Gastrocnemius medialis (tissue), 4 donors: ENCODE measurements at regions not wholly inside any gene's neighbourhood (a gene's known extent, or its start where the extent isn't known, plus 50 kb on each side); places are given as distances from the start of the nearest gene placed in this dataset.

Experiments used
- ATAC-seq, 2 donors: fragments of 150-250 bp; one replicate each; pipeline ENCODE4 v1.9.1; 2016
- DNase-seq, 2 donors: peaks; one replicate each; pipeline ENCODE4 v3.0.0-alpha.2; 2019
- H3K27ac ChIP-seq, 4 donors: fragments of 200-600 bp; sonication (generic); 1 replicate in 1 of 4; 2 replicates in 3 of 4; pipeline ENCODE4 v1.5.1; 2016 to 2018; ENCODE audit warnings: mild to moderate bottlenecking in 2 of 4, moderate library complexity in 1 of 4
- H3K27me3 ChIP-seq, 3 donors: fragments of 200-600 bp; sonication (generic) in 2 of 3; 1 replicate in 1 of 3; 2 replicates in 2 of 3; pipeline versions ENCODE4 v1.5.1 to v1.6.0; 2016 to 2019; ENCODE audit warnings: mild to moderate bottlenecking in 1 of 3, moderate library complexity in 1 of 3
- H3K36me3 ChIP-seq, 2 donors: fragments of 200-600 bp; sonication (generic) in 1 of 2; one replicate each; pipeline ENCODE4 v1.5.1; 2017 to 2018
- H3K4me1 ChIP-seq, 2 donors: fragments of 200-600 bp; sonication (generic) in 1 of 2; one replicate each; pipeline ENCODE4 v1.5.1; 2016 to 2017; ENCODE audit warnings: mild to moderate bottlenecking in 2 of 2
- H3K4me3 ChIP-seq, 4 donors: fragments of 200-600 bp; sonication (generic) in 3 of 4; 1 replicate in 1 of 4; 2 replicates in 3 of 4; pipeline ENCODE4 v1.5.1; 2016 to 2019; ENCODE audit warnings: mild to moderate bottlenecking in 2 of 4
- H3K9me3 ChIP-seq, 3 donors: fragments of 200-600 bp; sonication (generic) in 2 of 3; 1 replicate in 1 of 3; 2 replicates in 2 of 3; pipeline ENCODE4 v1.5.1; 2016 to 2019
- POLR2A ChIP-seq, 2 donors: fragments of 450-650 bp; IDR thresholded peaks; one replicate each; pipeline ENCODE4 v1.6.1; 2017; ENCODE audit warnings: antibody characterized with exemption in 2 of 2, mild to moderate bottlenecking in 2 of 2, moderate library complexity in 2 of 2
- in situ Hi-C, 4 donors: fragments of 200-750 bp; cut with MboI; loops; one replicate each; pipeline versions ENCODE4 v1.15.0 to v1.8.0; 2017; ENCODE audit warnings: low sequenced_read_pairs in 4 of 4
- intact Hi-C: fragments of 100-400 bp; cut with DNase I; formaldehyde crosslinking; loops from one replicate; pipeline ENCODE4 v1.15.1; 2023; ENCODE audit warnings: low total_unique reads
- TF ChIP-seq, protein P1 (sequence below), 5 experiments: fragments of 450-650 bp in 3 of 5; fragments of 200-600 bp in 2 of 5; sonication (generic) in 2 of 5; IDR thresholded peaks in 4 of 5; conservative IDR thresholded peaks in 1 of 5; 1 replicate in 4 of 5; 2 replicates in 1 of 5; pipeline ENCODE4 v1.5.1; 2016 to 2019; ENCODE audit warnings: antibody characterized with exemption in 5 of 5, mild to moderate bottlenecking in 3 of 5, moderate library complexity in 3 of 5

DNA sequence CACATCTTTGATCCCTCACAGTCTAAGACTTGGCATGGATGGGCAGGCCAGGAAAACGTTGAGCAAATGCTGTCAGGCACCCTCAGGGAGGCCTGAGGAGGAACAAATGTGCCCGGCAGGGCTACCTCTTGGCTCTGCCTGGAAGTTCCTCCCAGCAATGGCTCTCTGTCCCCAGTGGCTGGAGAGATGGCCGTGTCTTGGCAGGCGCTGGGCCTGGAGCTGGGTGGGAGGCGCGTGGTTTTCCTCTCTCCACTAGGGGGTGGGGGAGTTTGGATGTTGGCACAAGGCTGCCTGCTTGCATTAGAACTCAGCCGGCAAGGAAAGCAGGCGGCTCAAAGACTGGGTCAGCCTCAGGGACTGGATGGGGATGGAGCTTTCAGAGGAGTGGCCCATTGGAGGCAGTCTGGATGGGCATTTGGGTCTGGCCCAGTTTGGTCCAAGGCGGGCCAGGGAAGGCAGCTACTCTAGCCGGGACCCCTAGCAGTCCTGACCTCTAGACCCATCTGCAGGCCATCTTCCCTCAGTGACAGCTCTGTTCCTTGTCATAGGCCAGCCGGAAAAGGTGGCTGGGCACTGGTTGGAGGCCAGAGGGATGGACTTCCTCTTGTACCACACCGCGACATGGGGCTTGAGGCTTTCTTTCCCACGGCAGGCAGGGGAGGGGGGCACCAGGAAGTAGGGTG lies 68.2 kb upstream of the STC2 start:
- Histone ChIP-seq H3K36me3 (no peaks in the 10 kb centered on the region), H3K27me3 (no peaks in the 10 kb centered on the region), H3K27ac (no peak overlapping the region), H3K9me3 (peaks cover 0 to 4% (median 0%) of the 10 kb centered on the region in 3 donors), H3K4me1 (no peaks in the 10 kb centered on the region), H3K4me3 (no peak overlapping the region)
- TF ChIP-seq POLR2A (IDR thresholded peaks at IDR 0.05): no peak
- DNase-seq (no peak), ATAC-seq (no peak)
- in situ Hi-C loops (no loop called here), intact Hi-C loops (no loop called here)

DNA sequence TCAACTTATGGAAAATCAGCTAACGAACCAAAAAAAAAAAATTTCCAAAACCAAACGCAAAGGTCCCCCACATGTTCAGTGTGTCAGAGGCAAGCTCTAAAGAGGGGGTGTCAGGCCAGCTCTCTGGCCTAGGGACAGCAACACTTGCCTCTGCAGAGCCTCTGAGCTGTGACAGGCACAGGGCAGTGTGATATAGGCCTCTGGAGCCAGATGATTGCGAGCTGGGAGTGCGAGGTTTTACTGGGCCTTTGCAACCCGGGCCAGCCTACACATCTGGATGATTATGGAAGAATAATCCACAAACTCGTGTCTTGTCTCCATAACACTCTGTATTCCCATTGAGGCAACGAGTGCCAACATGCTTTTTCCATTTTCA lies 67.7 kb upstream of the STC2 start:
- intact Hi-C loops: no loop called here
- DNase-seq: no peak

DNA sequence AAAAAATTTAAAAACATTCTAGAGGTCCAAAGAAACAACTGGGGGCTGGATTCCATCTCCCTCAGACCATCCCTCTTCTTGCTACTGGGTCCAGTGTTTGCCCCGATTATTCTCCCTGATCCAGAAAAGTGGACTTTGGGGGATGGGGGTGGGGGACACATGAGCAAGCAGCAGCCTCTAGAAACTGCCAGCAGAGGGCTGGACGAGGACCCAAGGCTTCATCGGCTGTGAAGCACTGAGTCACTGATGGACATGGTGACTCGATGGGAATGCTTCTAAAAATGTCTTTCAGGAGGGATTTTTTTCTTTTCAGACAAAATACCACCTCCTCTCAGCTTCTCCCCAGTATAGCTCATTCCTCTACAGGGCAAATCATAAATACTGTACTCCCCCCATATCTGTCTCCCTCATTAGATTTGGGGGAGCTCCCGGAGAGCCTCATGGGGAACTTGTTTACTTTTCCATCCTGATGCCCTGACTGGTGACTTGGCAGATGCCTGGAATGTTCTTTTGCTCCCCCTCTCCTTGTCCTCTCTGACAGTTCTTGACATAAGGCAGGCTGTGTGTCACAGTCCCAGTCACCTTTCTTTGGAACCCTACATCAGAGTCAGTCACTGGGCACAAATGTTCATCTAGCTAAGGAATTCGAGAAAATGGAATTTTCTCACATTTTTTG lies 67.2 kb upstream of the STC2 start:
- intact Hi-C loops (no loop called here), in situ Hi-C loops (no loop called here)
- ATAC-seq (no peak), DNase-seq (no peak)
- TF ChIP-seq, protein P1, sequence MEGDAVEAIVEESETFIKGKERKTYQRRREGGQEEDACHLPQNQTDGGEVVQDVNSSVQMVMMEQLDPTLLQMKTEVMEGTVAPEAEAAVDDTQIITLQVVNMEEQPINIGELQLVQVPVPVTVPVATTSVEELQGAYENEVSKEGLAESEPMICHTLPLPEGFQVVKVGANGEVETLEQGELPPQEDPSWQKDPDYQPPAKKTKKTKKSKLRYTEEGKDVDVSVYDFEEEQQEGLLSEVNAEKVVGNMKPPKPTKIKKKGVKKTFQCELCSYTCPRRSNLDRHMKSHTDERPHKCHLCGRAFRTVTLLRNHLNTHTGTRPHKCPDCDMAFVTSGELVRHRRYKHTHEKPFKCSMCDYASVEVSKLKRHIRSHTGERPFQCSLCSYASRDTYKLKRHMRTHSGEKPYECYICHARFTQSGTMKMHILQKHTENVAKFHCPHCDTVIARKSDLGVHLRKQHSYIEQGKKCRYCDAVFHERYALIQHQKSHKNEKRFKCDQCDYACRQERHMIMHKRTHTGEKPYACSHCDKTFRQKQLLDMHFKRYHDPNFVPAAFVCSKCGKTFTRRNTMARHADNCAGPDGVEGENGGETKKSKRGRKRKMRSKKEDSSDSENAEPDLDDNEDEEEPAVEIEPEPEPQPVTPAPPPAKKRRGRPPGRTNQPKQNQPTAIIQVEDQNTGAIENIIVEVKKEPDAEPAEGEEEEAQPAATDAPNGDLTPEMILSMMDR (IDR thresholded peaks at IDR 0.05 in 4 of 5, conservative IDR thresholded peaks at IDR 0.05 in 1 of 5): no peak
- TF ChIP-seq POLR2A (IDR thresholded peaks at IDR 0.05): no peak
- Histone ChIP-seq H3K27me3 (no peaks in the 10 kb centered on the region), H3K27ac (no peak overlapping the region), H3K4me3 (no peak overlapping the region), H3K4me1 (no peaks in the 10 kb centered on the region), H3K9me3 (peaks cover 0 to 4% (median 0%) of the 10 kb centered on the region in 3 donors), H3K36me3 (no peaks in the 10 kb centered on the region)

More for the DNA sequence above, 67.7 kb upstream of the STC2 start:
- no peak overlapping the region for H3K4me3 ChIP-seq
- no peak for TF ChIP-seq POLR2A (IDR thresholded peaks at IDR 0.05)
- H3K9me3 ChIP-seq: peaks cover 0 to 4% (median 0%) of the 10 kb centered on the region in 3 donors
- H3K27me3 ChIP-seq: no peaks in the 10 kb centered on the region
- H3K27ac ChIP-seq: no peak overlapping the region
- no peak for ATAC-seq
- no peaks in the 10 kb centered on the region for H3K4me1 ChIP-seq
- in situ Hi-C loops: no loop called here
- H3K36me3 ChIP-seq: no peaks in the 10 kb centered on the region

DNA sequence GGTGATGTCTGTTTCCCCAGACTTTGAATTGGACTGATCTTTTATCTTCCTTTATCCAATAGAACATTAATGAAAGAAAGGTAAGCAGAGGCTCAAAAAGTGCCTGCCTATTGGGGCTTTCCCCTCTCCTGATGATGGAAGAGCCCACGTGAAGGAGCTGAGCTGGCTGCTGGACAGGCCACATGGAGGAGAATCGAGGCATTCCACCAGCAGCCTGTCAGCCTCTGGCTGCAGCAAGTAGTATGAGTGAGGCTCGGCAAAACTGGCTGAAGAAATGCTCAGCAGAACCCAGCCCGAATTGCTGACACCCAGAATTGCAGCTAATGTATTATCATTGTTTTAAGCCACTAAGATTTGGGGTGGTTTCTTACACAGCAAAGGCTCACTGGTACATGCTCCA lies 66.5 kb upstream of the STC2 start:
- in situ Hi-C loops: no loop called here
- Histone ChIP-seq H3K4me1 (no peaks in the 10 kb centered on the region), H3K9me3 (peaks cover 0 to 4% (median 0%) of the 10 kb centered on the region in 3 donors), H3K4me3 (no peak overlapping the region), H3K27me3 (no peaks in the 10 kb centered on the region), H3K27ac (no peak overlapping the region), H3K36me3 (no peaks in the 10 kb centered on the region)
- ATAC-seq (no peak), DNase-seq (no peak)
- TF ChIP-seq, protein P1 (IDR thresholded peaks at IDR 0.05 in 4 of 5, conservative IDR thresholded peaks at IDR 0.05 in 1 of 5): no peak
- TF ChIP-seq POLR2A (IDR thresholded peaks at IDR 0.05): no peak
- intact Hi-C loops: no loop called here

DNA sequence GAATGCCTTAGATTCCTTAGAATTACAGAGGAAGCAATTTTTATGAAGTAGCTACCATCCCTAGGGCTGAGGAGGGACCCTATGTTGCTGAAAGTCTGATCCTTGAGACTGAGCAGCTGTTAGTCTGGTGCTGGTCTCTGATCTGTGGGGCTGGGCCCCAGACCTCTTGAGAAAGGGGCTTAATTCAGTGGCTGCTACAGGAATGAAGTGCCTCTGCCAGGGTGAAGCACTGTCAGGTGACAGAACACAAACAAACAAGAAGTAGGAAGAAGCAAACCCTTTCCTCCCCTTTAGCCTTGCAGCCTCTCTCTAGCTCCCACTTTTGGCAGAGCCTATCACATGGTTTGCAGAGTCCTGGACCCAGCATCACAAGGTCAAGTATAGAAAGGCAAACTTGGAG lies 64.0 kb upstream of the STC2 start:
- TF ChIP-seq POLR2A (IDR thresholded peaks at IDR 0.05): no peak
- TF ChIP-seq, protein P1 (IDR thresholded peaks at IDR 0.05 in 4 of 5, conservative IDR thresholded peaks at IDR 0.05 in 1 of 5): no peak
- Histone ChIP-seq H3K4me3 (no peak overlapping the region), H3K27me3 (no peaks in the 10 kb centered on the region), H3K4me1 (no peaks in the 10 kb centered on the region), H3K36me3 (no peaks in the 10 kb centered on the region), H3K27ac (no peak overlapping the region), H3K9me3 (peaks cover 0 to 4% (median 0%) of the 10 kb centered on the region in 3 donors)
- ATAC-seq (no peak), DNase-seq (no peak)
- intact Hi-C loops: no loop called here
- in situ Hi-C loops: no loop called here
